Activated CD4-positive, alpha-beta memory T cell treated with anti-CD3 and anti-CD28 coated beads for 36 hours (primary cell): ENCODE measurements at regions not wholly inside any gene's neighbourhood (a gene's known extent, or its start where the extent isn't known, plus 50 kb on each side); places are given as distances from the start of the nearest gene placed in this dataset.
"Not testable (repeated sequence)": the region's sequence is repeated elsewhere in the genome, so short reads cannot be mapped to it uniquely, and the experiment has no call there.

Source experiments
- CTCF ChIA-PET: fragments of 350-600 bp; sonication (Branson Sonifier 250); formaldehyde crosslinking; loops from one replicate; lab custom pipeline; 2021; ENCODE audit warnings: antibody characterized with exemption, inconsistent platforms; lab: Charles Lee
- POLR2A ChIA-PET: fragments of 350-600 bp; sonication (Branson Sonifier 250); formaldehyde crosslinking; loops from one replicate; lab custom pipeline; 2021; ENCODE audit warnings: antibody characterized with exemption; lab: Charles Lee
- DNase-seq: peaks from one replicate; pipeline ENCODE4 v3.0.0-alpha.2; 2020
- H3K27ac Mint-ChIP-seq: one replicate; pipeline ENCODE4 v1.8.0; 2021; ENCODE audit warnings: mixed read lengths
- H3K27me3 Mint-ChIP-seq: one replicate; pipeline ENCODE4 v1.8.0; 2021; ENCODE audit warnings: mixed read lengths
- H3K36me3 Mint-ChIP-seq: one replicate; pipeline ENCODE4 v1.8.0; 2021; ENCODE audit warnings: mixed read lengths
- H3K4me1 Mint-ChIP-seq: one replicate; pipeline ENCODE4 v1.8.0; 2021; ENCODE audit warnings: low read depth, mixed read lengths
- H3K4me3 Mint-ChIP-seq: one replicate; pipeline ENCODE4 v1.8.0; 2021; ENCODE audit warnings: mild to moderate bottlenecking, mixed read lengths
- H3K9me3 Mint-ChIP-seq: one replicate; pipeline ENCODE4 v1.8.0; 2021; ENCODE audit warnings: mixed read lengths
- intact Hi-C: fragments of 100-400 bp; cut with micrococcal nuclease; formaldehyde crosslinking; loops from one replicate; pipeline ENCODE4 v1.15.1; 2023

GRCh38 chr4:16415751-16416150 is 189.5 kb upstream of the TAPT1 start:
- intact Hi-C loops: no loop called here
- Mint-ChIP-seq H3K4me3 (no peak overlapping the region), H3K27ac (no peak overlapping the region), H3K36me3 (no peaks in the 10 kb centered on the region), H3K27me3 (no peaks in the 10 kb centered on the region), H3K9me3 (peaks cover 7% of the 10 kb centered on the region), H3K4me1 (no peaks in the 10 kb centered on the region)
- ChIA-PET CTCF (no interaction called here), POLR2A (no interaction called here)
- no peak for DNase-seq

- no peak overlapping the region for H3K4me3 Mint-ChIP-seq
- H3K27ac Mint-ChIP-seq: no peak overlapping the region
- intact Hi-C loops: no loop called here
- no peaks in the 10 kb centered on the region for H3K36me3 Mint-ChIP-seq
- no peaks in the 10 kb centered on the region for H3K27me3 Mint-ChIP-seq
- ChIA-PET CTCF (no interaction called here), POLR2A (no interaction called here)
- no peak for DNase-seq
- H3K4me1 Mint-ChIP-seq: no peaks in the 10 kb centered on the region
- no peaks in the 10 kb centered on the region for H3K9me3 Mint-ChIP-seq
These were observed 187.7 kb upstream of the TAPT1 start for GRCh38 chr4:16413814-16414555.

- Mint-ChIP-seq H3K27ac (no peak overlapping the region), H3K36me3 (no peaks in the 10 kb centered on the region), H3K27me3 (no peaks in the 10 kb centered on the region), H3K4me1 (no peaks in the 10 kb centered on the region), H3K4me3 (no peak overlapping the region), H3K9me3 (no peaks in the 10 kb centered on the region)
- intact Hi-C loops: no loop called here
- ChIA-PET POLR2A (no interaction called here), CTCF (no interaction called here)
- no peak for DNase-seq
These were observed 185.3 kb upstream of the TAPT1 start for GRCh38 chr4:16411501-16412085.

GRCh38 chr4:16393216-16393615 is 166.9 kb upstream of the TAPT1 start:
- POLR2A ChIA-PET: not testable (repeated sequence)

GRCh38 chr4:16391196-16391595 is 164.9 kb upstream of the TAPT1 start:
- Mint-ChIP-seq H3K4me3 (no peak overlapping the region), H3K36me3 (no peaks in the 10 kb centered on the region), H3K4me1 (no peaks in the 10 kb centered on the region), H3K27me3 (peaks cover 2% of the 10 kb centered on the region), H3K27ac (no peak overlapping the region), H3K9me3 (peaks cover 7% of the 10 kb centered on the region)
- CTCF ChIA-PET: no interaction called here
- intact Hi-C loops: no loop called here
- POLR2A ChIA-PET: no interaction called here
- DNase-seq: no peak

More at GRCh38 chr4:16393216-16393615, 166.9 kb upstream of the TAPT1 start:
- H3K9me3 Mint-ChIP-seq, intact Hi-C loops, CTCF ChIA-PET, H3K4me1 Mint-ChIP-seq, H3K4me3 Mint-ChIP-seq, H3K27me3 Mint-ChIP-seq, H3K36me3 Mint-ChIP-seq, DNase-seq, H3K27ac Mint-ChIP-seq: not testable (repeated sequence)

GRCh38 chr4:16387448-16387847 is 161.2 kb upstream of the TAPT1 start:
- intact Hi-C loops: no loop called here
- no peaks in the 10 kb centered on the region for H3K36me3 Mint-ChIP-seq
- no peaks in the 10 kb centered on the region for H3K4me1 Mint-ChIP-seq
- ChIA-PET POLR2A (no interaction called here), CTCF (no interaction called here)
- no peak overlapping the region for H3K27ac Mint-ChIP-seq
- H3K4me3 Mint-ChIP-seq: no peak overlapping the region
- peaks cover 5% of the 10 kb centered on the region for H3K9me3 Mint-ChIP-seq
- H3K27me3 Mint-ChIP-seq: peaks cover 4% of the 10 kb centered on the region
- no peak for DNase-seq

- ChIA-PET CTCF (no interaction called here), POLR2A (no interaction called here)
- Mint-ChIP-seq H3K9me3 (no peaks in the 10 kb centered on the region), H3K4me3 (no peak overlapping the region), H3K27ac (no peak overlapping the region), H3K36me3 (no peaks in the 10 kb centered on the region), H3K4me1 (no peaks in the 10 kb centered on the region), H3K27me3 (peaks cover 4% of the 10 kb centered on the region)
- no peak for DNase-seq
- intact Hi-C loops: no loop called here
These were observed 160.5 kb upstream of the TAPT1 start for GRCh38 chr4:16386711-16387320.

GRCh38 chr4:16384576-16384975 is 158.3 kb upstream of the TAPT1 start:
- no peak for DNase-seq
- H3K27ac Mint-ChIP-seq: no peak overlapping the region
- ChIA-PET POLR2A (no interaction called here), CTCF (no interaction called here)
- intact Hi-C loops: no loop called here
- no peaks in the 10 kb centered on the region for H3K9me3 Mint-ChIP-seq
- no peak overlapping the region for H3K4me3 Mint-ChIP-seq
- H3K27me3 Mint-ChIP-seq: peaks cover 2% of the 10 kb centered on the region
- H3K4me1 Mint-ChIP-seq: no peaks in the 10 kb centered on the region
- no peaks in the 10 kb centered on the region for H3K36me3 Mint-ChIP-seq

GRCh38 chr4:16382571-16382970 is 156.3 kb upstream of the TAPT1 start:
- H3K27ac Mint-ChIP-seq: no peak overlapping the region
- no peaks in the 10 kb centered on the region for H3K4me1 Mint-ChIP-seq
- no peaks in the 10 kb centered on the region for H3K9me3 Mint-ChIP-seq
- H3K36me3 Mint-ChIP-seq: no peaks in the 10 kb centered on the region
- H3K4me3 Mint-ChIP-seq: no peak overlapping the region
- H3K27me3 Mint-ChIP-seq: peaks cover 2% of the 10 kb centered on the region
- DNase-seq: no peak
- POLR2A ChIA-PET: no interaction called here
- CTCF ChIA-PET: no interaction called here
- intact Hi-C loops: no loop called here

GRCh38 chr4:16377887-16378286 is 151.6 kb upstream of the TAPT1 start:
- no peak for DNase-seq
- H3K4me1 Mint-ChIP-seq: no peaks in the 10 kb centered on the region
- CTCF ChIA-PET: no interaction called here
- no peak overlapping the region for H3K27ac Mint-ChIP-seq
- peaks cover 2% of the 10 kb centered on the region for H3K27me3 Mint-ChIP-seq
- H3K9me3 Mint-ChIP-seq: no peaks in the 10 kb centered on the region
- POLR2A ChIA-PET: no interaction called here
- H3K36me3 Mint-ChIP-seq: no peaks in the 10 kb centered on the region
- H3K4me3 Mint-ChIP-seq: no peak overlapping the region
- intact Hi-C loops: no loop called here

GRCh38 chr4:16365036-16365569 is 138.8 kb upstream of the TAPT1 start:
- no peaks in the 10 kb centered on the region for H3K4me1 Mint-ChIP-seq
- no peak overlapping the region for H3K27ac Mint-ChIP-seq
- intact Hi-C loops: no loop called here
- POLR2A ChIA-PET: no interaction called here
- H3K27me3 Mint-ChIP-seq: no peaks in the 10 kb centered on the region
- H3K9me3 Mint-ChIP-seq: peaks cover 2% of the 10 kb centered on the region
- H3K4me3 Mint-ChIP-seq: no peak overlapping the region
- no peak for DNase-seq
- CTCF ChIA-PET: no interaction called here
- H3K36me3 Mint-ChIP-seq: no peaks in the 10 kb centered on the region

- CTCF ChIA-PET: no interaction called here
- no peaks in the 10 kb centered on the region for H3K27me3 Mint-ChIP-seq
- DNase-seq: no peak
- POLR2A ChIA-PET: no interaction called here
- H3K9me3 Mint-ChIP-seq: peaks cover under 1% of the 10 kb centered on the region
- no peaks in the 10 kb centered on the region for H3K36me3 Mint-ChIP-seq
- intact Hi-C loops: no loop called here
- H3K4me3 Mint-ChIP-seq: no peak overlapping the region
- no peak overlapping the region for H3K27ac Mint-ChIP-seq
- H3K4me1 Mint-ChIP-seq: no peaks in the 10 kb centered on the region
These were observed 134.5 kb upstream of the TAPT1 start for GRCh38 chr4:16360694-16361262.
